Stimulated activated CD8-positive, alpha-beta memory T cell treated with anti-CD3 and anti-CD28 coated beads, Interleukin-7, amount 100 ng/mL, for 48 hours (primary cell): ENCODE measurements at regions not wholly inside any gene's neighbourhood (a gene's known extent, or its start where the extent isn't known, plus 50 kb on each side); places are given as distances from the start of the nearest gene placed in this dataset.

Source experiments
- DNase-seq, 2 donors: peaks; one replicate each; pipeline ENCODE4 v3.0.0-alpha.2; 2020; ENCODE audit warnings: low read depth in 1 of 2; ENCODE audit errors: extremely low read depth in 1 of 2

DNA sequence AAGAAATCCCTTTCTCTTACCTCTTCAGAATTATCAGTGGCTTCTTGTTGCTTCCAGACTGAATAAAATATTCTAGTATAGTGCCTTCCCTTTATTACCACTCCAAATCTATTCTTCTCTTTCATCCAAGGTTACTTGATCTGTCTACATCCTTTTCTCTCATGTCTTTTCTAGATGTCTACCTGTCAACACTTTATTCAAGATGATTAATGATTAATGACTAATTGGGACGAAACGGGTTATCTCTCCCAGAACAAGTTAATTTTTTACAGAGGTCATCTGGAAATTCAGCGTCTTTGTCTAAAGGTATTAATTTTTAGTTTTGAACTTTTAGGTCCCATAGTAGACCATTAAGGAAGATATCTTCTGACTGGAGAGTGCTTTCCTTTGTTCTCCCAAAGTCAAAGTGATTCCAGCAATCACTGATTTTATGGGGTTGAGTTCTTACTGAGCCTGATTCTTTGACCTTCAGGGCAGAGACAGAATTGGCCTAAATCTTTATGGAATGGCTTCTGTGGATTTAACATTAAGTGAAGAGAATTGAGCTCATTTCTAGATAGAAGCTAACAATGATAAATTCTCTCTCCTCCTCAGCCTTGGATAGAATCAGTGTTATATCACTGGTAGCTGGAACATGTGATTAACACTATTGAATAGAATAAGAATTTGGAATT, 335.4 kb upstream of the TEX13C start:
- no peak for DNase-seq

DNA sequence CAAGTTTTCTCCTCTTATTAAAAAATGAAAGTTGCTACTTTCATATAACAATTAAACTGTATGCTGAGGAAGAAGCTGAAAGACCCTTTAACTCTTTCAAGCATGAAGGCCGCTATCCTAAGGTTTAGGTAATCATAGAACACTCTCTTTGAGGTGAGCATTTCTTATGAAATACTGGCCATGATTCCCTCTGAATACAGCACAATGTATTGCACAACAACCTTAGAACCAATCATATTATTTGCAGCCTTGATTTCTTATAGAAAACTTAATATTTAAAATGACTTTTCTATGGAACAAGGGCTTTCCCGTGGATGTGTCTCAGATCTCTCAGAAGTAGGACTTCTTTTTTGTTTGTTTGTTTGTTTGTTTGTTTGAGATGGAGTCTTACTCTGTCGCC, 333.4 kb upstream of the TEX13C start:
- DNase-seq = no peak

DNA sequence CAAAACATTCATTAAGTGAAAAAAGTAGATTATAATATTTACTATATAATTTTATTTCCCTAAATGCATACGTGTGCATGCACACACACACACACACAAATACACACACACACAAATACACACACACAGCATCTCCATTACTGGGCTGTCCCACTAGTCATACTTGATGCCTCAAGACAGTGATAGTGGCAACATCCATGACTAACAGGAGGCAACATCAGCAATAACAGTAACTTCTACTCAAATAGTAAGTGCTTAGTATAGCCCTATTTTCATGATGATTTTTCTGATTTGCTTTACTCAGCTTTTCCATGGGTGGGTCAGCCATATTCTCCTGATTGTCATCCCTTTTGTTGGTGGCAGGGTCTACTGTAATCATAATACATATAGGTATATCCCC, 325.9 kb upstream of the TEX13C start:
- no peak for DNase-seq

DNA sequence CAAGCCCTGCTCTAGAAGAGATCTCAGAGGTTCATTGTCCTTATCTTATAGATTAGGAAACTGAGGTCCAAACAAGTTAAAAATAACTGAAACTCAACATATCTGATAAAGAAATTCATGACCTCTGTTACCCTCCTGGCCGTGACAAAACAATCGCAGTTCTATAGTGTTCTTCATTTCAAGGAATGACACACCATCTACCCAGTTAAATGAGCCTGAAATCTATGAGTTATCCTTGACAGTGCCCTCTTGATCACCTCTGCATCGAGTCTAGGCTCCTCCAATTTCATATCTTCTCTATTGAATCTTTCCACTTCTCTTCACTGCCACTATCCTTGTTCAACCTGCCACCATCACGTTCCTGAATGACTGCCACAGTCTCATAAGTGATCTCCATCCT, 325.3 kb upstream of the TEX13C start:
- no peak for DNase-seq

DNA sequence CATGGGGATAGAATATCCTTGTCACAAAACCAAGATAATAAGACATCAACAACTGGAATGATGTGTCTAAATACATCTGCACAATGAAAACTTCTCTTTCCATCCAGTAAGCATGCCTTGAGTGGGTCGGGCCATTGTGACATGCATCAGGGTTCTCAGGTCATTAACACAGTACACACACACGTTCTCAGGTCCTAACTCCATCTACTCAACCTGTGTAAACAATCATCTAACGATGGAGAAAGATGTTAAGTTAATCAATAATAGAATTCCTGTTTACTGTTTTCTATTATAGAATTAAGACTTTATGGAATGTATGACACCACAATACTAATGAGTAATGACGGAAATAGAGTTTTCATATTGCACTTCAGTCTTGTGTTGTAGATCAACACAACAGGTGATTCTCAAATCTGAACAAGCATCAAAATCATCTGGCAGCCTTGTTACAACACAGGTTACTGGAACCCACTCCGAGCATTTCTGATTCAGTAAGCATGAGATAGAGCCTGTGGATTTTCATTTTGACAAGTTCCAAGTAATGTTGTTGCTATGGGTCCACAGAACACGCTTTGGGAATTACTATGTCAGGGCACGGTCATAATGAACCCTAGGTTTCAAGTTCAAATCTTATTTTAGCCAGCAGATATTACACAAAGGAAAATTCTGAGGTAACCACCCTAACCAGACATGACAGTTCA, 315.8 kb upstream of the TEX13C start:
- no peak for DNase-seq

DNA sequence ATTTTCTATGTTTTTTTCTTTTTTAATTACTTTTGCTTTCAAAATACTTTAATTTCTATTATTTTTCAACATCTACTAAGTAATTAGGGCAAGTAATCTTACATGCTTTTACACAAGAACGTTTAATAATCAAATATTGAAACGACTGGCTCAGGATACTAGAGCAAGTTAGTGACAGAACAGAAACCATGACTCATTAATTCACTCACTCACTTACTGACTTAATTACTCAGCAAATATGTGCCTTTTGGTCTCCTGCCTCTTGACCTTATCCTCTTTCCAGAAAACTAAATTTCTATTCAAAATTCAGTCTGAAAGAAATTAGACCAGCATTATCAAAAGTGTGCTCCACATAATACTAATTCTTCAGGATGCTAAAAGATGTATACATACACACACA, 314.9 kb upstream of the TEX13C start:
- DNase-seq = no peak

DNA sequence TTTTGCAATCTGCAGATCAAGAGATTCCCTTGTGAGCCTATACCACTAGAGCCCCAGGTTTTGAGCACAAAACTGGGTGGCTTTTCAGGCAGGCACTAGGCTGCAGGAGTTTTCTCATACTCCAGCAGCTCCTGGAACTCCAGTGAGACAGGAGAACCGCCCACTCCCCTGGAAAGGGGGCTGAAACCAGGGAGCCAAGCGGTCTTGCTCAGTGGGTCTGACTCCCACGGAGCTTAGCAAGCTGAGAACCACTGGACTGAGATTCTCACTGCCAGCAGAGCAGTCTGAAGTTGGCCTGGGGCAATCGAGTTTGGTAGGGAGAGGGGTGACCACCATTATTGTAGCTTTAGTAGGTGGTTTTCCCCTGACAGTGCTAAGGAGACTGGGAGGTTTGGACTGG, 313.8 kb upstream of the TEX13C start:
- DNase-seq = no peak

DNA sequence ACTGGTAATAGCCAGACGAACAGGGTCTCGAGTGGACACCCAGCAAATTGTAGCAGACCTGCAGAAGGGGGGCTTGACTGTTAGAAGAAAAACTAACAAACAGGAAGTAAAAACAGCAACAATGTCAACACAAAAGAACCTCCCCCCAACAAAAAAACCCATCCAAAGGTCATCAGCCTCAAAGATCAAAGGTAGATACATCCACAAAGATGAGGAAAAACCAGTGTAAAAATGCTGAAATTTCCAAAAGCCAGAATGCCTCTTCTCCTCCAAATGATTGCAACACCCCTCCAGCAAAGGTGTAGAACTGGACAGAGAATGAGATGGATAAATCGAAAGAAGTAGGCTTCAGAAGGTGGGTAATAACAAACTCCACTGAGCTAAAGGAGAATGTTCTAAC, 313.0 kb upstream of the TEX13C start:
- DNase-seq = no peak

DNA sequence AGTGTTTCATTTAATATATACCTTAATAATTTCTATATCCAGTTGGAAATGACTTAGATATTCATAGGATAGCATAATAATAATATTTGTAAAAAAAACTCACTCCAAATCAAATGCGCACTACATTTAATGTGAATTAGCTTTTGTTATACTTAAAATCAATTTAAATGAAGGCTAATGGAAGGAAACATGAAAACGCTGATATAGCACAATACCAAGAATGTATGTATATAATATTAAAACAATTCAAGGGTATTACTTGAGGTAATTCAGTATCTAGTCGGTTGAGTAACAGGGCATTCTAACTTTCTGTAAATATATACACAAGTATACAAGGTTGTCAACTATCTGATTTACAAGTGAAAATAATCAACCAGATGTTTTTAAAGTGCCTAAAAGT, 307.1 kb upstream of the TEX13C start:
- DNase-seq = no peak

DNA sequence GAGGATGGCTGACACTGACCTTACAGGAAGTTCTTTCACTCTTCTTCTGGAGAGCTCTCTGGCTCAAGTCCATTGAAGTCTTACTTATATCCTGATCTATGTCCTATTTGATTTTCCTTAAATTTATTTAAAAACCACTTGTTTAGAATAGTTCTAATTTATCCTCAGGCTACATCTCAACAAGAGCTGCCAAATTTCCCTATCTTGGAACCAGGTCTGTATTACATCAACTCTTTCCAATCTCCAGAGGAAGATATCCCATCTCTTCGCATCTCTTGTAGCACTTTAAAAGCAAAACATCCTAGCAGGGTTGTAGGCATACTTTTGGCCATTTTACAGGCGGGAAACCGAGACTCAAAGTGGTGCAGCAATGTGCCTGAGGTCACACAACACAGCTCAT, 290.5 kb upstream of the TEX13C start:
- DNase-seq = no peak
